ENCODE measurements at regions not wholly inside any gene's neighbourhood (a gene's known extent, or its start where the extent isn't known, plus 50 kb on each side); places are given as distances from the start of the nearest gene placed in this dataset.

DNA sequence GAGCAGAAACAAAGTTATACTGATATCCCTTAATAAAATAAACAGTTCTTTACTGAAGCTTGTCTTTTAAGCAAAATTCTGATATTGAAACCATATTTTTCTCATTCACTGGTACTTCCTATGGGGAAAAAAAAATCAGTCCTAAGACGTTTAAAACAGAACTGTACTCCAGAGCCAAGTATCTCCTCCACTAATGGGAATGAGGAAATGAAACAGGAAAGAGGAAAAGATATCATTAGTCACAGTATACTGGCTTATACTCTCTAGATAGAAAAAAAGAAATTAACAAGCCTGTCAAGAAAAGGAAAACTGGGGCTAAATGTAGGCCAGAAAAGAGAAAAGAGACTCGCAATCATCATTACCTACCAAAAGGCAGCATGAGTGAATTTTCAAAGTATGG is 252.7 kb downstream of the CENPC start:
- no peaks in the 10 kb centered on the region for H3K4me1 ChIP-seq
- intact Hi-C loops (cut with DNase I; ENCODE audit: low total_unique reads): no loop called here
- TF ChIP-seq POLR2AphosphoS5 (IDR thresholded peaks at IDR 0.05): no peak
- TF ChIP-seq POLR2A (IDR thresholded peaks at IDR 0.05): no peak
- TF ChIP-seq, protein P1, sequence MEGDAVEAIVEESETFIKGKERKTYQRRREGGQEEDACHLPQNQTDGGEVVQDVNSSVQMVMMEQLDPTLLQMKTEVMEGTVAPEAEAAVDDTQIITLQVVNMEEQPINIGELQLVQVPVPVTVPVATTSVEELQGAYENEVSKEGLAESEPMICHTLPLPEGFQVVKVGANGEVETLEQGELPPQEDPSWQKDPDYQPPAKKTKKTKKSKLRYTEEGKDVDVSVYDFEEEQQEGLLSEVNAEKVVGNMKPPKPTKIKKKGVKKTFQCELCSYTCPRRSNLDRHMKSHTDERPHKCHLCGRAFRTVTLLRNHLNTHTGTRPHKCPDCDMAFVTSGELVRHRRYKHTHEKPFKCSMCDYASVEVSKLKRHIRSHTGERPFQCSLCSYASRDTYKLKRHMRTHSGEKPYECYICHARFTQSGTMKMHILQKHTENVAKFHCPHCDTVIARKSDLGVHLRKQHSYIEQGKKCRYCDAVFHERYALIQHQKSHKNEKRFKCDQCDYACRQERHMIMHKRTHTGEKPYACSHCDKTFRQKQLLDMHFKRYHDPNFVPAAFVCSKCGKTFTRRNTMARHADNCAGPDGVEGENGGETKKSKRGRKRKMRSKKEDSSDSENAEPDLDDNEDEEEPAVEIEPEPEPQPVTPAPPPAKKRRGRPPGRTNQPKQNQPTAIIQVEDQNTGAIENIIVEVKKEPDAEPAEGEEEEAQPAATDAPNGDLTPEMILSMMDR (IDR thresholded peaks at IDR 0.05): no peak
- H3K4me3 ChIP-seq: no peak overlapping the region
- H3K27me3 ChIP-seq: no peaks in the 10 kb centered on the region
- no peaks in the 10 kb centered on the region for H3K9me3 ChIP-seq
- DNase-seq (ENCODE audit: low spot score in 2 of 2): no peak
- no peak overlapping the region for H3K27ac ChIP-seq
- H3K36me3 ChIP-seq: no peaks in the 10 kb centered on the region

DNA sequence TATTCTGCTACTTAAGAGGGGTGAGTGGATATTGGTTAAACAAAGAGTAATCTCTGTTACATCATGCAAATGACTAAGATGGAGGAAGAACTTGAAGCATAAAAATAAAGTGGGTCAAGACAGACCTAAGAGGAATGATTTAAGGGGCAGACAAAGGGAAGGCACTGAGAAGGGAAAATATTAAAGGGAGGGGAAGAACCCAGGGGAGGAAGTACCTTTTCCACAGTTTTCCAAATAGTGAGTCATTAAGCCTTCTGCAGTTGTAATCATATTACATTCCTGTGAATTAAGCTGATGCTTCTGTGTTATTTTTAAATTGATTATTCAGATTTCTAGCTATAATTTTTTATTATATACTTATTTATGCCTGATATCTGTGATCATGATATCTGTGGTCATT is 253.3 kb downstream of the CENPC start:
- intact Hi-C loops (cut with DNase I; ENCODE audit: low total_unique reads): no loop called here
- no peaks in the 10 kb centered on the region for H3K4me1 ChIP-seq
- H3K27ac ChIP-seq: no peak overlapping the region
- TF ChIP-seq POLR2A (IDR thresholded peaks at IDR 0.05) (no peak), POLR2AphosphoS5 (IDR thresholded peaks at IDR 0.05) (no peak)
- TF ChIP-seq, protein P1 (IDR thresholded peaks at IDR 0.05): no peak
- H3K9me3 ChIP-seq: no peaks in the 10 kb centered on the region
- no peak overlapping the region for H3K4me3 ChIP-seq
- H3K36me3 ChIP-seq: no peaks in the 10 kb centered on the region
- H3K27me3 ChIP-seq: no peaks in the 10 kb centered on the region
- DNase-seq (ENCODE audit: low spot score in 2 of 2): no peak

DNA sequence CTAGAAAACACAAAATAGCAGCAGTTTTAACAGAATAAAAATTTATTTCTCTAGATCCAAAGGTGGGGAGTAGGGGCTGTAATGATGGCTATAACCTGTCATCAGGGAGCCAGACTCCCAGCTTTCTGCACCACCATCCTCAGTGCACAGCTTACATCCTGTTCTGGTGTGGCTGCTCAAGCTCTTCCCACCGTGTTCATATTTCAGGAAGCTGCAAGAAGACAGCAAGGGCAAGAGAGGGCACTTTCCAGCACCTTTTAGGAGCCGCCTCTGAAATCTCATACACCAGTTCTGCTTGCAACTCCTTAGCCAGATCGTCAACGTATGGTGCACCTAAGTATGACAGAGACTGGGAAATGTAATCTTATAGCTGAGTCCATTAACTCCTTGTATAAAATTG is 253.7 kb downstream of the CENPC start:
- intact Hi-C loops (cut with DNase I; ENCODE audit: low total_unique reads): no loop called here
- no peaks in the 10 kb centered on the region for H3K4me1 ChIP-seq
- no peaks in the 10 kb centered on the region for H3K27me3 ChIP-seq
- H3K36me3 ChIP-seq: no peaks in the 10 kb centered on the region
- no peak for DNase-seq (ENCODE audit: low spot score in 2 of 2)
- TF ChIP-seq POLR2A (IDR thresholded peaks at IDR 0.05) (no peak), POLR2AphosphoS5 (IDR thresholded peaks at IDR 0.05) (no peak)
- TF ChIP-seq, protein P1 (IDR thresholded peaks at IDR 0.05): no peak
- no peaks in the 10 kb centered on the region for H3K9me3 ChIP-seq
- H3K27ac ChIP-seq: no peak overlapping the region
- H3K4me3 ChIP-seq: no peak overlapping the region

DNA sequence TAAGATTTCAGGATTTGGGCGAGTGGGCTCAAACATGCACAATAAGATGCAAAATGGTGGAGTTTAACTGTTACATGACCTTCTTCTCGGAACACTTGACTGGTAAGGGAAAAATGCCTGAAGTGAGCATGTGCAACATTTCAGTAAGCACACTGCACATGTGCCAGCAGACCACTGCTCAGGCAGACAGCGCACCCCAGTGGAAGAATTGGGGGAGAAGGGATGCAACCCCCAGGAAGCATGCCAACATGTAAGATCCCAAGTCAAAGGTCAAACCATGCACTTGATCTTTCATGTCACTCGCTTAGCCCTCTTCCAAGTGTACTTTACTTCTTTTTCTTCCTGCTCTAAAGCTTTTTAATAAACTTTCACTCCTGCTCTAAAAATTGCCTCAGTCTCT is 256.3 kb downstream of the CENPC start:
- Histone ChIP-seq H3K4me3 (no peak overlapping the region), H3K9me3 (no peaks in the 10 kb centered on the region), H3K27me3 (no peaks in the 10 kb centered on the region), H3K36me3 (no peaks in the 10 kb centered on the region), H3K4me1 (no peaks in the 10 kb centered on the region), H3K27ac (no peak overlapping the region)
- TF ChIP-seq POLR2AphosphoS5 (IDR thresholded peaks at IDR 0.05): no peak
- TF ChIP-seq POLR2A (IDR thresholded peaks at IDR 0.05): no peak
- TF ChIP-seq, protein P1 (IDR thresholded peaks at IDR 0.05): no peak
- DNase-seq (ENCODE audit: low spot score in 2 of 2): no peak
- intact Hi-C loops (cut with DNase I; ENCODE audit: low total_unique reads): no loop called here

DNA sequence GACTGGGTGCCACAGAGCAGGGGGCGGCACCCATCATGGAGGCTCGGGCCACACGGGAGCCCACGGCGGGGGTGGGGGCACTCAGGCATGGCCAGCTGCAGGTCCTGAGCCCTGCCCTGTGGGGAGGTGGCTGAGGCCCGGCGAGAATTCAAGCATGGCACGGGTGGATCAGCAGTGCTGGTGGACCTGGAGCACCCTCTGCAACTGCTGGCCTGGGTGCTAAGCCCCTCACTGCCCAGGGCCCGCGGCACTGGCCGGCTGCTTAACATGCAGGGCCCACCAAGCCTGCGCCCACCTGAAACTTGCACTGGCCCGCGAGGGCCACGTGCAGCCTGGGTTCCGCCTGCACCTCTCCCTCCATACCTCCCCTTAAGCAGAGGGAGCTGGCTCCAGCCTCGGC is 258.6 kb downstream of the CENPC start:
- intact Hi-C loops (cut with DNase I; ENCODE audit: low total_unique reads): no loop called here
- no peak overlapping the region for H3K27ac ChIP-seq
- TF ChIP-seq, protein P1 (IDR thresholded peaks at IDR 0.05): no peak
- no peak for TF ChIP-seq POLR2A (IDR thresholded peaks at IDR 0.05)
- TF ChIP-seq POLR2AphosphoS5 (IDR thresholded peaks at IDR 0.05): no peak
- no peaks in the 10 kb centered on the region for H3K36me3 ChIP-seq
- H3K27me3 ChIP-seq: no peaks in the 10 kb centered on the region
- peaks cover 0 to under 1% of the 10 kb centered on the region in 2 donors for H3K9me3 ChIP-seq
- no peak for DNase-seq (ENCODE audit: low spot score in 2 of 2)
- H3K4me3 ChIP-seq: no peak overlapping the region
- no peaks in the 10 kb centered on the region for H3K4me1 ChIP-seq

All from breast epithelium (tissue), 4 donors.